HPDE6-E6E7 (cell line): ENCODE measurements at regions not wholly inside any gene's neighbourhood (a gene's known extent, or its start where the extent isn't known, plus 50 kb on each side); places are given as distances from the start of the nearest gene placed in this dataset.

Experiments used
- DNase-seq: peaks from one replicate; pipeline ENCODE4 v3.0.0; 2011; ENCODE audit warnings: missing footprints; ENCODE audit errors: extremely low spot score

- no peak for DNase-seq
Observed at GRCh38 chr6:77403424-77403823, 59.9 kb downstream of the HTR1B start.

DNA sequence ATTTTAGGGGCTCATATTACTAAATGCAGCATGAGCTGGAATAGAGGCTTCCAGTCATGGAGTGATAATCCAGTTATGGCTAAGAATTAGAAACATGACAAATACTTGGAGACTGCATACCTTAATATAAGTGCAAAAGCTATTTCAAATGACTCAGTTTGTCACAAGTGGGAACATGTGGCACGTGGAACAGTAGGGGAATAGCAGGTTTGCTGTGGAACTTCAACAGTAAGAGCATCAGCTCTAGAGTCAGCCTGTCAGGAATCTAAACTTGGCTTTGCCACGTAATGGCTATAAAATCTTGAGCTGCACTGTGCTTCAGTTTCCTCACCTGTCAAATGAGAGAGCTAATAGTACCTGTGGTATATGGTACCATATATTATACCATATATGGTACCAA, 62.1 kb downstream of the HTR1B start:
- DNase-seq = no peak

DNA sequence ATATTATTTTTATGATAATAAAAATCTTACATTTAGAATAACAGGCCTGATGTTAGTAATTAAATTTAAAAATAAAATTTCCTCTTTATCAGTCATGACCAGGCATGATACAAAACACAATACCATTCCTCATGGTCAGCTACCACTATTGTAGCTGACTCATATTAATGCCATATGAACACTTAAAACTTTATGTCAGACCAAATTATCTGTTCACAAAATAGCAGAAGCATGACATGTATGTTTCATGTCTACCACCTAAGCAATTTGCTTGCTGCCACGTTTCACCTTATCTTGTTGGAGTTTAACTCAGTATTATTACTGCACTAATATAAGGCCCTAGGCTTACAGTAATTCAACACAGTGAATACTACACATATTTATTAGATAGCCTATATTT, 65.7 kb downstream of the HTR1B start:
- no peak for DNase-seq

DNA sequence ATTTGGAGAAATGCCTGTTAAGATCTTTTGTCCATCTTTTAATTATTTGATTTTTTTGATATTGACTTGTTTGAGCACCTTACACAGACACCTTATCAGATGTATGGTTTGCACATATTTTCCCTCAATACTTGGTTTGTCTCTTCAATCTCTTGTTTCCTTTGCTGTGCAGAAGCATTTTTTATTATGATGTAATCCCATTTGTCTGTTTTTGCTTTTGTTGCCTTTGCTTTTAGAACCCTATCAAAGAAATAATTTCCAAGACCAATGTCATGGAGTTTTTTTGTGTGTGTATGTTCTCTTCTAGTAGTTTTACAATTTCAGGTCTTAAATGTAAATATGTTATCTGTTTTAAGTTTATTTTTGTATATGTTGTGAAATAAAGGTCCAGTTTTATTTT, 73.9 kb downstream of the HTR1B start:
- DNase-seq = no peak

- DNase-seq = no peak
Observed at GRCh38 chr6:77383026-77383425, 80.3 kb downstream of the HTR1B start.

DNA sequence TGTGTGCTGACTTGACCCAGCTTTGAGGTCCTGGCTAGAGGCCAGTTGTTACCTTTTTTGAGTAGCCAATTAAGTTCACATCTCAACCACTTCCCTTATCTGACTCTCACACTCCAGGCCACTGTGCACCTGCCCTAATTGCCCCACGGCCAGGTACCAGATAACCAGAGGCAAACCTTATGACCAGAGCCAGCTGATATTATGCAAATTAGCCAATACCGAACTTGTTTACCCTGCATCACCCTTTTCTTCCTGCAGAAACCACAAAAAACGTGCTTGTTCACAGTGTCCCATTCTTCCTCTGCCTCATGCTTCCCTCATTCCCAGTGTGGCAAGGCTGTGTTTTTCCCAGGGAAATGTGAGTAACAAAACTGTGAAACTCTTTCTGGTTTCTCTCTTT, 89.3 kb downstream of the HTR1B start:
- DNase-seq = no peak

GRCh38 chr6:77371748-77372147, 91.5 kb downstream of the HTR1B start:
- no peak for DNase-seq

DNA sequence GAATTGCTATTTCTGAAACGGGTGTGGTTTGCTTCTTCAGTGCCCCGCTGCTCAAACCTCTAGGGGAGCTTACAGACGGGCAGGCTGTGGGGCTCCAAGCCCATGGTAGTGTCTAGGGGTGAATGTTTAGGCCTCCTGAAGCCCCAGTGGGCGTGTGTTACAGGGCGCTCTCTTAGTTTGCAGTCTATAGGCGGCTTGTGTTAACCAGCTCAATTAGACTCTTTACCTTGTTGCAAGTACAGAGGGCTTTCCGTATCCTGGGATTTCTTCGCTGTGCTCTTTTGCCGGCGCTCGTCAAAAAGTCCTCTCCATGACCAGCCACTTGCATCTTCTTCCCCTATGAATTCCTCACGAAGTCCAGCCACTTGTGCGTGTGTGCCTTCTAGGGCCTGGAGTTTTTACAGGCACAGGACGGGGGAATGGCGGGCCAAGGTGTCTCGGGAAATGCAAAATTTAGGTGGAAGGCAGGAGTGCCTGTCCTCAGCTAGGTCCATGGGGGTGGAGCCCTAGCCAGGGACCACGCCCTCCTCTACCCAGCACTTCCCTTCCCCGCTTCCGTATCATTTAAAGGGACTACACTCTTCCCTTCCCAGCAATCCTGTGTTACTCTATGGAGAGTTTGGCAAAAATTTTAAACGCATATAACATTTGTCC, 94.5 kb downstream of the HTR1B start:
- DNase-seq = no peak

- DNase-seq = no peak
Observed at GRCh38 chr6:77366798-77367197, 96.5 kb downstream of the HTR1B start.

GRCh38 chr6:77363702-77364101, 99.6 kb downstream of the HTR1B start:
- DNase-seq = no peak

GRCh38 chr6:77362055-77362454, 101.2 kb downstream of the HTR1B start:
- no peak for DNase-seq

DNA sequence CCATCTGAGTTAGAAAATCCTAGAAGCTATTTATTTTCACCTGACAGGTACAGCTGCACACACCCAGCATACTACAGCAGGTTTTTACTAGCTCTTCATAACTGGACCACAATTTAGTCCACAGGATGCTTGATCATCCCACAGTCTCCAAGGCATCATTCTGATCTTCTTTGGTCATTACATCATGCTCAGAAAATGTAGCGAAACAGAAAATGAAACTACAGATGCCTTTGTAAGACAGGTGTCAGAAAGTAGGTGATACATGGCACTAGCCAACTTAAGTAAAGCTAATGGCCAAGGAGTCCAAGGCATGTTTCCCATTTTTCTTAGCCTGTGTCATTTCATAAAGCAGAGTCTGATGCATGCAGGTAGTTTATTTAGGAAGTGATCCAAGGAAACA, 102.3 kb downstream of the HTR1B start:
- DNase-seq = no peak

- DNase-seq = no peak
Observed at GRCh38 chr6:77356821-77357220, 106.5 kb downstream of the HTR1B start.

DNA sequence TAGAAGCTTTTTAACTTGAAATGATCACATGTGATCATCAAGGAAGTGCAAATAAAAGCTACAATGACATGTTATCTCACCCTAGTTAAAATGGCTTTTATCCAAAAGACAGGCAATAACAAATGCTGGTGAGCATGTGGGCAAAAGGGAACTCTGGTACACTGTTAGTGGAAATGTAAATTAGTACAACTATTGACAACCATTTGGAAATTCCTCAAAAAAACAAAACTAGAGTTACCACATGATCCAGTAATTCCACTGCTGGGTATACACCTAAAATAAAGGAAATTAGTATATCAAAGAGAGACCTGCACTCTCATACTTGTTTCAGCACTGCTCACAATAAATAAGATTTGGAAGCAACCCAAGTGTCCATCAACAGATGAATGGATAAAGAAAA, 108.7 kb downstream of the HTR1B start:
- no peak for DNase-seq

GRCh38 chr6:77353129-77353528, 110.2 kb downstream of the HTR1B start:
- DNase-seq = no peak

GRCh38 chr6:77341058-77341986, 122.0 kb downstream of the HTR1B start:
- no peak for DNase-seq

DNA sequence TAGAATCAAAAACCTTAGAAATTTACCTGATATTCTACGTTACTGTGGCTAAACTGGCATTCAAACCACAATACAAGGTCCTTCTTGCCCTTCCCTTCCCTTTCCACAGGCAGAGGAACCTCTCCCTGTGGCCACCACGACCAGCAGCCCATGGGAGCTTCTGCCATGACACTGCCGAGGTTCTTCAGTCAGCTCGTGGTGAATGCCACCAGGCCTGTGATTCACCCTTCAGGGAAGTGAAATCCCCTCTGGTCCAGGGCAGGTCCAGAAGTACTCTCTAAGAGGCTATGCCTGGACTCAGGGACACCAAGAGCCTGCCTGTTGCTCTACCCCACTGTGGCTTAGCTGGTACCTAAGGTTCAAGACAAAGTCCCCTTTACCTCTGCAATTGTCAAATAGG, 123.0 kb downstream of the HTR1B start:
- no peak for DNase-seq

- DNase-seq = no peak
Observed at GRCh38 chr6:77339926-77340325, 123.4 kb downstream of the HTR1B start.

DNA sequence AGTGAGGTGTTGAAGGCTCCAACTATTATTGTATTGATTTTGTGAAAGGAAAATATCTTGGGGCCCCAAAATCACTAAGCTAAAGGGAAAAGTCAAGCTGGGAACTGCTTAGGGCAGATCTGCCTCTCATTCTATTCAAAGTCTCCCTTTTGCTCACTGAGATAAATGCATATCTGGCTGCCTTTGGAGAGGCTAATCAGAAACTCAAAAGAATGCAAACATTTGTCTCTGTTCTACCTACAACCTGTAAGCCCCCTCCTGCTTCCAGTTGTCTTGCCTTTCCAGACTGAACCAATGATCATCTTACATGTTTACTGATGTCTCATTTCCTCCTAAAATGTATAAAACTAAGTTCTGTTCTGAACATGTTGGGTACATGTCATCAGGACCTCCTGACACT, 125.9 kb downstream of the HTR1B start:
- no peak for DNase-seq

DNA sequence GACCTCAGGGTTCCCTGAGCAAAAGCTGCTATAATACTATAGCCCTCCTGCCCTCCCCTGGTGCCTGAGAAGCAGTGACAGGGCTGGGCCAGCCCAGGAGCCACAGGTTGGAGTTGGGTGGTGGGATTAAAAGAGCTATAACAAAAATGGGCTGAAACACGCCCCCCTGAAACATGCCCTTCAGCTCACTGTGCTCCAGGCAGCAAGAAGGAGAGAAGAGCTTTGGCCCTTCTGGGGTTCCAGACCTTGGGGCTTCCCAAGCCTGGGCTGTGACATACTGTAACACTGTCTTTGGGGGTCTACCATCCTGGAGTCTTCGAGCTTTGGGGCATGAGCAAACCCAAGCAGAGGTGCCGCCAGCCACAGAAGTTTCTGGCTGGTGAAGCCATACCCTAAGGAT, 129.2 kb downstream of the HTR1B start:
- DNase-seq = no peak

DNA sequence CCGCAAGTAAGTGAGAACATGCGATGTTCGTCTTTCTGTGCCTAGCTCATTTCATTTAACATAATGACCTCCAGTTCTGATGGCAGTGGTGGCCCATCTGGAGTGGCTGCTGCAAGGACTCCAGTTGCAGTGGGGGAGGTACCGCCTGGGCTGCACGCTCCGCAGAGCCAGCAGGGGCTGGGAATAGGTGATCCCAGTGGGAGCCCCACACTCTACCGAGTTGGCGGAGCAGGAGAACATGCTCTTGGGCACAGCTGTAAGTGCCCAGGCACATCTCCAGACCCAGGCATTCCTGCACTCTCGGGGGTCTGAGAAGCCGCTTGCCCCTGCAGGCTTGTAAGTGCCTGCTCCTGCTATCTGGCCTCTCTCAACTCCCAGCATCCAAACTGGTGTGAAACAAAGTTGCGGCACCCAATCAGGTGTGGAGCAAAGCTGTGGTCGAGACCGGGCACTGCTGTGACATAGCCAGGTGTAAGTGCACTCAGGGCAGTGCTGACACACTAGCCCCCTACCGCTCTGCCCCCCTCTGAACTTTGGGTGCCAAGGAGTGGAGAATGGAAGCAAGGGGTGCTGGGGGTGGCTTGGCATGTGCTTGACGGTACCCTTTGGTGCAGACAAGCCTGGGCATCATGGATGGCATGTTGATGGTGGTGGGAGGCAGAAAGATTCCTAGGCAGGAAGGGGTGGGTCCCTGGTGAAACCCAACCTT, 130.2 kb downstream of the HTR1B start:
- DNase-seq = no peak

GRCh38 chr6:77326711-77327110, 136.6 kb downstream of the HTR1B start:
- no peak for DNase-seq

GRCh38 chr6:77326029-77326428, 137.3 kb downstream of the HTR1B start:
- no peak for DNase-seq
